ENCODE measurements at regions not wholly inside any gene's neighbourhood (a gene's known extent, or its start where the extent isn't known, plus 50 kb on each side); places are given as distances from the start of the nearest gene placed in this dataset.

- TF ChIP-seq RNF2 (IDR thresholded peaks at IDR 0.05; ENCODE audit: borderline replicate concordance, low read depth, low read length, missing control alignments, poor library complexity, severe bottlenecking) = no peak
- TF ChIP-seq SAP30 (IDR thresholded peaks at IDR 0.05; ENCODE audit: insufficient read depth, insufficient replicate concordance, low read length) = no peak
- TF ChIP-seq SIN3A (conservative IDR thresholded peaks at IDR 0.05 in 1 of 2, IDR thresholded peaks at IDR 0.05 in 1 of 2; ENCODE audit: low read depth in 1 of 2, low read length in 2 of 2) = no peak
Observed at GRCh38 chr2:120517751-120518469, 172.0 kb downstream of the INHBB start (continued).
